GM18508 (cell line): ENCODE measurements at regions not wholly inside any gene's neighbourhood (a gene's known extent, or its start where the extent isn't known, plus 50 kb on each side); places are given as distances from the start of the nearest gene placed in this dataset.

Source experiments
- ATAC-seq: cut with Tn5 transposase; IDR thresholded peaks from one replicate; pipeline ENCODE4 v1.9.1; 2021; ENCODE audit warnings: moderate number of reproducible peaks; ENCODE audit not compliant: insufficient read depth, unreplicated experiment

- no peak for ATAC-seq
Measured at GRCh38 chr4:19809989-19810388, 441.7 kb upstream of the SLIT2 start.

- no peak for ATAC-seq
Measured at GRCh38 chr4:19807505-19807904, 444.2 kb upstream of the SLIT2 start.

DNA sequence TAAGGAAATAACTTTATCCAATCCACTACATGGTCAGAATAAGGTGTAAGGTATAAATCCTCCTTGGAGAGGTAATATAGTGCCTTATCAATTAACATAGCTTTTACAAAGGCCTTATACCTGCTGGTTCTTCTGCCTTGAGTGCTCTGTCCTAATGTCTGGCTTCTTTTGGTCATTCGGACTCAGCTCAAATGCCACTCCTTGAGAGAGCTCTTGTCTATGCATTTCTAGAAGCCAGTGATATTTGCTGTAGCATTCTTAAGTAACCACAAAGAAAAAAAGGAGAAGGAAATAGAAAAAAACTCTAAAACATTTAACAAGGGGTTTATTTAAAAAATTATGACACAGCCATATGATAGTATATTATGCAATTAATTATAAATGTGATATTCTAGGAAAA is 444.8 kb upstream of the SLIT2 start:
- no peak for ATAC-seq

DNA sequence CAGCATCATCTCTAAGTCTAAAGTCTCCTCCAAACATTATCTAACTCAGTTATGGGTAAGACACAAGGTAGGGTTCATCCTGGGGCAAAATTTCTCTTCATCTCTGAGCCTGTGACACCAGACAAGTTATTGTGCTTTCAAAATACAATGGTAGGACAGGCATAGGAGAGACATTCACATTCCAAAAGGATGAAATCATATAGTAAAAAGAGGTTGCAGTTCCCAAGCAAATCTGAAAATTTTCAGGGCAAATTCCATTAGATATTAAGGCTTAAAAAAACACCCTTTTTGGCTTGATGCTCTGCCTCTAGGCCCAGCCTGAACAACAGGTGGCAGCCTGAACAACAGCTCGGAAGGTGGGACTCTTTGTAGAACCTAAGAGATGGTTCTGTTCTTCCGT is 448.3 kb upstream of the SLIT2 start:
- ATAC-seq, result no peak

- no peak for ATAC-seq
Measured at GRCh38 chr4:19793831-19794230, 457.9 kb upstream of the SLIT2 start.

- no peak for ATAC-seq
Measured at GRCh38 chr4:19791422-19792123, 460.1 kb upstream of the SLIT2 start.

GRCh38 chr4:19786616-19787015 is 465.1 kb upstream of the SLIT2 start:
- ATAC-seq, result no peak

DNA sequence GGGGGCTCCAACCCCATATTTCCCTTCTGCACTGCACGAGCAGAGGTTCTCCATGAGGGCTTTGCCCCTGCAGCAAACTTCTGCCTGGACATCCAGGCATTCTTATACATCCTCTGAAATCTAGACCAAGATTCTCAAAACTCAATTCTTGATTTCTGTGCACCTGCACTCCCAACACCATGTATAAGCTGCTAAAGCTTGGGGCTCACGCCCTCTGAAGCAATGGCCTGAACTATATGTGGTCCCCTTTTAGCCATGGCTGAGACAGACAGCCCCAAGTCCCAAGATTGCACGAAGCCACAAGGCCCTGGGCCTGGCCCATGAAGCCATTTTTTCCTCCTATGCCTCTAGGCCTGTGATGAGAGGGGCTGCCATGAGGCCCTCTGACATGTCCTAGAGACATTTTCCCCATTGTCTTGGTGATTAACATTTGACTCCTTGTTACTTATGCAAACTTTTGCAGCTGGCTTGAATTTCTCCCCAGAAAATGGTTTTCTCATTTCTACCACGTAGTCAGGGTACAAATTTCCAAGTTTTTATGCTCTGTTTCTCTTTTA is 468.0 kb upstream of the SLIT2 start:
- no peak for ATAC-seq

DNA sequence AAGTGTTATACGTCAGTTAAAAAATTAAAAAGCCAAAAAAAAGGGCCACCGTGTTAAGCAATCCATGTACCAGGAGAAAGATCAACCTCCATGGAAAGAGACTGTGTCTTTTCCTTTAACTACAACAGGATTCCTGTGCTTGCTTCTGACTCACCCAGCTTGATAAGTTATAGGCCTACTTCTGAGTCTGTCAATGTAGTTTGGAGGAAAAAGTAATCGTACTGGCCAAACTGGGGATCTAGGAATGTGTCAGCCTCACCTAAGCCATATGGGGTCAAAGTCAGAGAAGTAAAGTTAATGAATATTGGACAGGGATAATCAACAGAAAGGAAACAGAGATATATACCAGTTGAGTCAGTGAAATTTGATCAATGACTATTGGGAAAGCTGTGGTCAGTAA is 470.8 kb upstream of the SLIT2 start:
- no peak for ATAC-seq

GRCh38 chr4:19776929-19777328 is 474.8 kb upstream of the SLIT2 start:
- no peak for ATAC-seq

DNA sequence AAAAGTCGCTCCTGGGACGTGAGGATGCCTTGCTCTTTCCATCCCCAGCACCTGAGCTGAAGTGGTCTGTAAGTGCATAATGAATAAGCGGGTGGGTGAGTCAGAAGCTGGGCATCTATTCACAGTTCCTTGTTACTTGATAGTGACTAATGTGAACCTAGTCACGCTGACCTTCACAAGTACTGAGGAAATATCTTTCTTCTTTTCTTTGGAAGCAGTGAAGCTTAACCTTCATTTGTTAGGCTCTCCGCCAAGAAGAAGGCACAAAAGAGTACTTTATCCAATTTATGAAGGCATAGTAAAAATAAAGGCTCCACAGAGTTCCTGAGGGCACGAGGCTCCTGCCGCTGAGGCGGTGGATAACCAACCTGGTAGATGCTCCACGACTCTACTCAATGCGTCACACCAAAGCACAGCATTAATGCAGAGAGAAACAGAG is 475.7 kb upstream of the SLIT2 start:
- no peak for ATAC-seq

DNA sequence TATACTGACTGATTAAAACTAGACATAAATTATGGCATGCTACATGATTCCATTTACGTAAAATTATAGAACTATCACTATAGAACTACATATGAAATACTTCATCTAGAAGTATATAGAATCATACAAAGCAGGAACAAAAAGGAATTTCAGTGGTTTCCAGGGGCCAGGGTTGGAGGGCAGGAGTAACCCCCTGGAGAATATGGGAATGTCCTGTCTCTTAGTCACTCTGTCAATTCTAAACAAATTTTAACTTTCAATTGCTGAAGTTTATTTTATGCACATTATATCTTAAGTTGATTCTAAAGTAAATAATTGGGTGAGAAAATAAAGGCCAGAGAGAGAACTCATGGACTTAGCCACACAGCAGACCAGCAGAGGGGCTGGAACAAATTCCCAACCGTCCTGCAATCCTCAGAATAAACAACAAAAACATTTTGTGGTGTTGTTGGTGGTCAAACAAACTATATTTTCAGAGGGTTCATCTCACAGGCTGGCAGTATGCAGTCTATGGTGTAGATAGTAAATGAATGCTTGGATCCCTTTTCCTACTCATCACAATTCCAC is 476.9 kb upstream of the SLIT2 start:
- no peak for ATAC-seq

DNA sequence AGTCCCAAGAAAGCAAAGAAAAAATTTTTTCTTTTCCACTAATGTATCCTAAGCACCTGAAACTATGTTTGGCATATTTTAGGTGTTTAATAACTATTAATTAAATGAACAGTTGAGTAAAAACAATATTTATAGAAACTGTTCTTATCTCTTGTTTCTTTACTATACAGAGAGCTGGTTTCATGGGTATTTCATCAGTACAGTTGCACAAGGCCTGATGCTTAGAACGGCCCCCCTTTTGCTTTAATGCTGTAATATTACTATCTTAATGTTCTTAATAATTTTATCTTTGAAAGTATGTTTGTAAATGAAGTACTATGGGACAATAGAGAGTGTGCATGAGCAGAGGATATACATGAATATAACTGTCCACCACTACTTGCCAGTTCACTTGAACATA is 479.1 kb upstream of the SLIT2 start:
- no peak for ATAC-seq

DNA sequence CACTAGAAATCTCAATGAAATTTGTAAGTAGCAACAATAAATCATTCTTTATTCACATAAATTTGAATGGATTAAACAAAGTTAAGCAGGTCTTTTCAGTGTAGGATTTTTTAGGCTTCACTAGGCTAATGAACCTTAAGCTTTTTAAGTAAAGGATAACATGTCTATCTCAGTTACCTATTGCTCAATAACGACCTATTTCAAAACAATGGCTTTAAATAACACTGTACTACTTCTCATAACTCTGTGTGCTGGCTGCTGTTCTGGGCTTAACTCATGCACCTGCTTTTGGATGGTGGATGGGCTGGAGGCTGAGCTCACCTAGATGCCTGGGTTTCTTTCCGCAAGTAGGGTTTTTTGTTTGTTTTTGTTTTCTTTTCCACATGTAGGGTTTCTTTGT is 495.0 kb upstream of the SLIT2 start:
- no peak for ATAC-seq

DNA sequence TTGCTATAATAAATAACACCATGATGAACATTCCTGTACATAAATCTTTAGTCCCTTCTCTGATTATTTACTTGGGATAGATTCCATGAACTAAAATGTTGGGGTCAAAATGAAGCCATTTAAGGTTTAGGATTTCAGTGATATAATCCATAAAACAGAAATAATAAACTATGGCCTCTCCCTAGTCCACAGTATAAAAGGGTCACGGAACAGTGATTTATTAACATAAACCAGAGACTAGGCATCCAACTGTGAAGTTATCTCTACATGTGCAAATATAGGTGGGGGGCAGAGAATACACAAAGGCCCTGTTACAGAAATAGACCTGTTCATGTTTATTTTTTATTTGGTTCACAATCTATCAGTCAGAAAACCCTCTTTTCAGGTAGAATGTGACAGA is 499.1 kb upstream of the SLIT2 start:
- no peak for ATAC-seq

GRCh38 chr4:19748519-19749479 is 502.9 kb upstream of the SLIT2 start:
- no peak for ATAC-seq

DNA sequence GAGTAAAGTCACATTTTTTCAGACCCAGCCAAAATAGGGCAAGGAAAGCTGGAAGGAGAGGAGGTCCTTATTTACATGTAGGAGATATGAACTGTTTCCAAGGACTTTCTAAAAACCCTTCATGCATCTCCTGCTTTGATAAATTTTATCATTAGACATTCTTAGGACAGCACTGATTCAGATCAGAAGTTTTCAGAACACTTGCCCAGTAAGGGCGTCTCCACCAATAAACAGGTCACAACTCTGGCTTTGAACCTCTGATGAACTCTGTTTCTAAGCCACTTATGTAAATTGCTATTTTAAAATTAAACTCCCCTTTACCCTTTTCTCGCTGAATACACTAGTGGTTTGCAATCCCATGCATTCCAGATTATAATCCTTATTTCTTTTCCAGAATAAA is 505.3 kb upstream of the SLIT2 start:
- ATAC-seq, result no peak

GRCh38 chr4:19743115-19743638 is 508.5 kb upstream of the SLIT2 start:
- no peak for ATAC-seq

- no peak for ATAC-seq
Measured at GRCh38 chr4:19739101-19739651, 512.5 kb upstream of the SLIT2 start.

- no peak for ATAC-seq
Measured at GRCh38 chr4:19736968-19737756, 514.5 kb upstream of the SLIT2 start.
